Endothelial cell of umbilical vein (primary cell): ENCODE measurements at regions not wholly inside any gene's neighbourhood (a gene's known extent, or its start where the extent isn't known, plus 50 kb on each side); places are given as distances from the start of the nearest gene placed in this dataset.

Experiments used
- BruUV-seq: library from RNA; stranded (reverse); fragments of 400-500 nt; replicated peaks from 2 replicates; lab custom pipeline; 2021; lab: Mats Ljungman, UMichigan
- CTCF ChIA-PET: fragments of 300-600, 350-600 bp; sonication (Branson Sonifier 250); formaldehyde crosslinking; loops from one replicate; lab custom pipeline; 2021; ENCODE audit warnings: antibody characterized with exemption, inconsistent platforms; lab: Charles Lee
- POLR2A ChIA-PET: fragments of 300-600, 350-600 bp; sonication (Branson Sonifier 250); formaldehyde crosslinking; loops from one replicate; lab custom pipeline; 2021; ENCODE audit warnings: antibody characterized with exemption, inconsistent platforms; lab: Charles Lee
- DNase-seq: peaks from one replicate; pipeline ENCODE4 v3.0.0-alpha.2; 2011; ENCODE audit warnings: low read depth, low spot score
- FAIRE-seq: peaks from 2 replicates; lab custom pipeline; 2011; peaks lifted over from hg19 to GRCh38; lab: Jason Lieb, UNC
- H2AFZ ChIP-seq: 2 replicates; pipeline ENCODE4 v1.6.0; 2012; ENCODE audit warnings: low read depth, low read length, control low read depth, inconsistent platforms
- H3K27ac ChIP-seq: 2 replicates; pipeline ENCODE4 v1.5.1; 2011; ENCODE audit warnings: low read depth, mild to moderate bottlenecking, control low read depth, low read length, moderate library complexity; ENCODE audit not compliant: insufficient read depth
- H3K27me3 ChIP-seq, 2 experiments: 2 replicates each; pipeline versions ENCODE4 v1.6.0 to v1.6.1; 2011; ENCODE audit warnings: low read length in 2 of 2, mixed read lengths in 1 of 2; ENCODE audit not compliant: control insufficient read depth in 2 of 2, insufficient read depth in 2 of 2
- H3K36me3 ChIP-seq, 2 experiments: 2 replicates in 1 of 2; 3 replicates in 1 of 2; pipeline ENCODE4 v1.5.1; 2011; ENCODE audit warnings: low read length in 2 of 2, mild to moderate bottlenecking in 1 of 2, moderate library complexity in 1 of 2; ENCODE audit not compliant: control insufficient read depth in 2 of 2, insufficient read depth in 2 of 2; ENCODE audit errors: extremely low read depth in 1 of 2
- H3K4me1 ChIP-seq: 3 replicates; pipeline ENCODE4 v1.5.1; 2011; ENCODE audit warnings: mild to moderate bottlenecking, low read length; ENCODE audit not compliant: control insufficient read depth, insufficient read depth; ENCODE audit errors: extremely low read depth
- H3K4me2 ChIP-seq: 2 replicates; pipeline ENCODE4 v1.6.1; 2011; ENCODE audit warnings: low read length, control low read depth, mixed read lengths; ENCODE audit not compliant: insufficient read depth
- H3K4me3 ChIP-seq, 3 experiments: fragments of 200-600 bp in 1 of 3; sonication (generic), shearing (Covaris generic) in 1 of 3; replicated peaks in 1 of 3; 2 replicates each; pipeline ENCODE4 v1.5.1; 2011 to 2016; ENCODE audit warnings: control low read depth in 3 of 3, low read length in 3 of 3, mild to moderate bottlenecking in 2 of 3, inconsistent platforms in 1 of 3, low read depth in 1 of 3, moderate library complexity in 1 of 3; ENCODE audit not compliant: insufficient read depth in 1 of 3
- H3K79me2 ChIP-seq: 2 replicates; pipeline ENCODE4 v1.6.0; 2012; ENCODE audit warnings: low read length, inconsistent platforms; ENCODE audit not compliant: control insufficient read depth, insufficient read depth
- H3K9ac ChIP-seq: replicated peaks from 2 replicates; pipeline ENCODE3; 2011; ENCODE audit warnings: low read length, control low read depth; ENCODE audit not compliant: insufficient read depth; ENCODE audit errors: extremely low read depth
- H3K9me1 ChIP-seq: replicated peaks from 3 replicates; pipeline ENCODE4 v1.6.0; 2011; ENCODE audit warnings: mild to moderate bottlenecking, low read length; ENCODE audit not compliant: control insufficient read depth, insufficient read depth; ENCODE audit errors: extremely low read depth
- H3K9me3 ChIP-seq: replicated peaks from 2 replicates; pipeline ENCODE4 v1.5.1; 2012; ENCODE audit warnings: low read length, inconsistent platforms; ENCODE audit not compliant: control insufficient read depth, insufficient read depth
- H4K20me1 ChIP-seq: replicated peaks from 2 replicates; pipeline ENCODE3; 2011; ENCODE audit warnings: mild to moderate bottlenecking, low read length; ENCODE audit not compliant: control insufficient read depth, insufficient read depth; ENCODE audit errors: extremely low read depth
- CTCF ChIP-seq, 2 donors: IDR thresholded peaks; 1 replicate in 1 of 2; 2 replicates in 1 of 2; pipeline ENCODE4 v1.5.1; 2011; ENCODE audit warnings: low read length in 2 of 2, mild to moderate bottlenecking in 2 of 2, moderate library complexity in 2 of 2, control low read depth in 1 of 2, inconsistent platforms in 1 of 2, low read depth in 1 of 2; ENCODE audit not compliant: insufficient read depth in 1 of 2; ENCODE audit errors: extremely low read depth in 1 of 2
- EZH2 ChIP-seq: IDR thresholded peaks from 2 replicates; pipeline ENCODE4 v1.6.1; 2012; ENCODE audit warnings: borderline replicate concordance, low read depth, mild to moderate bottlenecking, moderate library complexity, low read length, inconsistent platforms; ENCODE audit not compliant: severe bottlenecking
- FOS ChIP-seq: IDR thresholded peaks from 2 replicates; pipeline ENCODE4 v1.6.1; 2011; ENCODE audit warnings: mild to moderate bottlenecking, low read length, moderate library complexity, borderline replicate concordance; ENCODE audit not compliant: insufficient read depth
- GATA2 ChIP-seq: IDR thresholded peaks from 2 replicates; pipeline ENCODE4 v1.7.0; 2011; ENCODE audit warnings: low read depth, mild to moderate bottlenecking, moderate library complexity, mixed read lengths, low read length; ENCODE audit not compliant: insufficient read length, insufficient read depth
- JUN ChIP-seq: IDR thresholded peaks from 2 replicates; pipeline ENCODE4 v1.6.1; 2011; ENCODE audit warnings: borderline replicate concordance, low read depth; ENCODE audit not compliant: insufficient read length, insufficient read depth
- MAX ChIP-seq: IDR thresholded peaks from 2 replicates; pipeline ENCODE4 v1.6.1; 2011; ENCODE audit not compliant: insufficient read depth, insufficient read length
- MYC ChIP-seq: IDR thresholded peaks from one replicate; pipeline ENCODE4 v1.6.1; 2011; ENCODE audit warnings: mild to moderate bottlenecking, low read depth, low read length
- POLR2A ChIP-seq: IDR thresholded peaks from 2 replicates; pipeline ENCODE4 v1.6.1; 2012; ENCODE audit warnings: low read depth, mild to moderate bottlenecking, control low read depth, low read length
- POLR2AphosphoS5 ChIP-seq: IDR thresholded peaks from 2 replicates; pipeline ENCODE4 v1.6.1; 2012; ENCODE audit warnings: low read depth, mild to moderate bottlenecking, control low read depth, low read length, moderate library complexity; ENCODE audit not compliant: insufficient read depth
- dilution Hi-C: fragments of 300-500 bp; cut with MboI; formaldehyde crosslinking; loops from one replicate; pipeline ENCODE4 v1.15.0; 2019; ENCODE audit warnings: low sequenced_read_pairs; ENCODE audit not compliant: extremely low pct_ligation_motif_present
- intact Hi-C: fragments of 100-400 bp; cut with micrococcal nuclease; formaldehyde crosslinking; loops from one replicate; pipeline ENCODE4 v1.10.0; 2022

DNA sequence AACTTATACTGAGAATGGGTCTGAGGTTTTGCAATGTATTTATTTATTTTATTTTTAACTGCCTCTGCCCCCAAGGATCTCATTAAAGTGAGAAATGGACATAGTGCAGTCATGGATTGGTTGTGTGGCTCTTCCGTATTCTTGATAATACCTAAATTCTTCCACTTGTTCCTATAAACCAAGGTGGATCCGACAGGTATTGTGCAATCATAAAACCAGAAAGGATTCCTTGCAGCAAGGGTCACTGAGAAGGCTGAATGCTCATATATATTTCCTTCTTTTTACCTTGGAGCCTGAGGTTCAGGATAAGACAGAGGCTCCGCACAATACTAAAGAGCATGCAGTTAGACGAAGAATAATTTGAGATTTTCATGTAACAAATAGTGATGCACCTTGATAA is 826.0 kb upstream of the SOX11 start:
- Histone ChIP-seq H3K27me3 (no peaks in the 10 kb centered on the region), H3K36me3 (no peaks in the 10 kb centered on the region), H3K9ac (no peak overlapping the region), H2AFZ (no peak overlapping the region), H3K9me3 (peaks cover 3% of the 10 kb centered on the region), H3K4me1 (no peaks in the 10 kb centered on the region), H3K27ac (no peak overlapping the region), H4K20me1 (no peaks in the 10 kb centered on the region), H3K9me1 (no peaks in the 10 kb centered on the region), H3K4me3 (no peak overlapping the region), H3K4me2 (no peak overlapping the region), H3K79me2 (no peaks in the 10 kb centered on the region)
- intact Hi-C loops (no loop called here), dilution Hi-C loops (no loop called here)
- TF ChIP-seq MYC = no peak
- no peak for TF ChIP-seq MAX
- no peak for TF ChIP-seq EZH2
- TF ChIP-seq GATA2 = no peak
- no peak for FAIRE-seq
- ChIA-PET POLR2A (no interaction called here), CTCF (no interaction called here)
- DNase-seq = no peak
- BruUV-seq = no TSS peak

DNA sequence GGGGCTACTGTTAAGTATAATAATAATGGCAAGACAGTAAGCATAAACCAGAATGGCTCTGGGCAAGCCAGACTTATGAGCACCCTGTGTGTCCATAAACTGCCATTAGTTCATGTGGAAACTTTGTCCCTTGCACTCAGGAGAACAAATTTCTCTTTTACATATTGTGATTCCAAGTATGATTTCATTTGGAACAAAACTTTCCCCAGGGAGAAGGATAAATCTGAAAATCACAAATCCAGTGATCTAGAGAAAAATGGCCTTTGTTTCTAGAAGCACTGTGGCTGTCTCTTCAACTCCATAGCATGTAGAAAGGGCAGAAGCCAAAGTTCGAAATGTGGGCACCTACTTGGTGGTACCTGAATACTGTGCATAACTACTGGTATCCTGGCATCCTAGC is 823.7 kb upstream of the SOX11 start:
- CTCF ChIA-PET = no interaction called here
- Histone ChIP-seq H3K4me1 (no peaks in the 10 kb centered on the region), H3K9me1 (no peaks in the 10 kb centered on the region), H3K4me3 (no peak overlapping the region), H3K9me3 (peaks cover 2% of the 10 kb centered on the region), H3K79me2 (no peaks in the 10 kb centered on the region), H3K36me3 (no peaks in the 10 kb centered on the region), H3K4me2 (no peak overlapping the region), H4K20me1 (no peaks in the 10 kb centered on the region), H3K27ac (no peak overlapping the region), H3K9ac (no peak overlapping the region), H3K27me3 (no peaks in the 10 kb centered on the region), H2AFZ (no peak overlapping the region)
- FAIRE-seq = no peak
- dilution Hi-C loops = no loop called here
- no peak for DNase-seq
- intact Hi-C loops = no loop called here
- POLR2A ChIA-PET = no interaction called here
- no TSS peak for BruUV-seq
- TF ChIP-seq MAX = no peak
- TF ChIP-seq EZH2 = no peak
- no peak for TF ChIP-seq GATA2
- TF ChIP-seq JUN = no peak
- TF ChIP-seq POLR2AphosphoS5 = no peak
- no peak for TF ChIP-seq CTCF (IDR thresholded peaks at IDR 0.05; ENCODE audit: extremely low read depth in 1 of 2, insufficient read depth in 1 of 2, low read depth in 1 of 2, low read length in 2 of 2)
- no peak for TF ChIP-seq FOS
- TF ChIP-seq POLR2A = no peak
- TF ChIP-seq MYC = no peak
